SK-N-SH (cell line): ENCODE measurements at regions not wholly inside any gene's neighbourhood (a gene's known extent, or its start where the extent isn't known, plus 50 kb on each side); places are given as distances from the start of the nearest gene placed in this dataset.

Source experiments
- CTCF ChIA-PET: fragments of 300-600, 350-600 bp; formaldehyde crosslinking; extraction: SDS; loops from one replicate; lab custom pipeline; 2021; lab: Yijun Ruan, JAX
- POLR2A ChIA-PET: fragments of 350-600 bp; sonication (Branson Sonifier 250); formaldehyde crosslinking; extraction: SDS; loops from one replicate; lab custom pipeline; 2020; ENCODE audit warnings: antibody characterized with exemption, inconsistent platforms; lab: Yijun Ruan, JAX
- DNase-seq: peaks from one replicate; pipeline ENCODE4 v3.0.0; 2012
- H2AFZ ChIP-seq: fragments of 200-600 bp; sonication (generic); 2 replicates; pipeline ENCODE4 v1.8.1; 2016; ENCODE audit warnings: antibody characterized with exemption, mild to moderate bottlenecking, low read depth
- H3F3A ChIP-seq: fragments of 200-600 bp; sonication (generic); replicated peaks from 2 replicates; pipeline ENCODE3; 2016; ENCODE audit warnings: antibody characterized with exemption, mild to moderate bottlenecking; ENCODE audit not compliant: insufficient read depth
- H3K27ac ChIP-seq, 2 experiments: fragments of 200-500 bp in 1 of 2; fragments of 200-600 bp in 1 of 2; sonication (Bioruptor generic) in 1 of 2; sonication (generic), shearing (Covaris generic) in 1 of 2; 2 replicates each; pipeline versions ENCODE4 v1.5.1 to v1.6.1; 2014 to 2016; ENCODE audit warnings: low read depth in 2 of 2, inconsistent platforms in 1 of 2, low read length in 1 of 2, mild to moderate bottlenecking in 1 of 2, mixed read lengths in 1 of 2
- H3K27me3 ChIP-seq: fragments of 200-600 bp; sonication (generic), shearing (Covaris generic); 2 replicates; pipeline ENCODE4 v1.6.1; 2016; ENCODE audit warnings: mixed run types; ENCODE audit not compliant: insufficient read depth
- H3K36me3 ChIP-seq, 2 experiments: fragments of 200-500 bp in 1 of 2; fragments of 200-600 bp in 1 of 2; sonication (Bioruptor generic) in 1 of 2; sonication (generic) in 1 of 2; replicated peaks in 1 of 2; 2 replicates each; pipeline versions ENCODE3 to v1.5.1; 2014 to 2016; ENCODE audit warnings: low read length in 1 of 2, mild to moderate bottlenecking in 1 of 2; ENCODE audit not compliant: insufficient read depth in 2 of 2, control insufficient read depth in 1 of 2
- H3K4me1 ChIP-seq, 2 experiments: fragments of 200-500 bp in 1 of 2; fragments of 200-600 bp in 1 of 2; sonication (Bioruptor generic) in 1 of 2; sonication (generic), shearing (Covaris generic) in 1 of 2; 2 replicates each; pipeline versions ENCODE4 v1.5.1 to v1.6.1; 2014 to 2016; ENCODE audit warnings: low read depth in 1 of 2, low read length in 1 of 2, mixed run types in 1 of 2; ENCODE audit not compliant: insufficient read depth in 2 of 2, control insufficient read depth in 1 of 2
- H3K4me2 ChIP-seq: fragments of 200-600 bp; sonication (generic), shearing (Covaris generic); 2 replicates; pipeline ENCODE4 v1.6.1; 2017; ENCODE audit warnings: mixed run types
- H3K4me3 ChIP-seq, 2 experiments: fragments of 200-500 bp in 1 of 2; fragments of 200-600 bp in 1 of 2; sonication (Bioruptor generic) in 1 of 2; sonication (generic), shearing (Covaris generic) in 1 of 2; 2 replicates each; pipeline versions ENCODE4 v1.5.1 to v1.8.1; 2014 to 2016; ENCODE audit warnings: low read depth in 2 of 2, inconsistent platforms in 1 of 2, low read length in 1 of 2, mild to moderate bottlenecking in 1 of 2, mixed read lengths in 1 of 2, moderate library complexity in 1 of 2
- H3K79me2 ChIP-seq: fragments of 200-600 bp; sonication (generic); 2 replicates; pipeline ENCODE4 v1.8.1; 2017; ENCODE audit warnings: mild to moderate bottlenecking; ENCODE audit not compliant: insufficient read depth
- H3K9ac ChIP-seq: fragments of 200-600 bp; sonication (generic); 2 replicates; pipeline ENCODE4 v1.6.1; 2017; ENCODE audit warnings: mixed run types
- H3K9me2 ChIP-seq: fragments of 200-600 bp; sonication (generic); 2 replicates; pipeline ENCODE4 v1.6.1; 2017; ENCODE audit warnings: mixed run types
- H3K9me3 ChIP-seq: fragments of 200-600 bp; sonication (generic); 2 replicates; pipeline ENCODE4 v1.6.1; 2017; ENCODE audit warnings: mixed run types, mild to moderate bottlenecking, moderate library complexity
- H4K20me1 ChIP-seq: fragments of 200-600 bp; sonication (generic); 2 replicates; pipeline ENCODE4 v1.6.1; 2017; ENCODE audit warnings: mild to moderate bottlenecking, mixed run types; ENCODE audit not compliant: insufficient read depth
- CHD2 ChIP-seq: fragments of 150-350 bp; IDR thresholded peaks from 2 replicates; pipeline ENCODE4 v1.6.1; 2018; ENCODE audit warnings: low read length; ENCODE audit not compliant: partially characterized antibody
- CTCF ChIP-seq: fragments of 200-600 bp; sonication (generic); IDR thresholded peaks from 2 replicates; pipeline ENCODE4 v1.6.1; 2017; ENCODE audit warnings: antibody characterized with exemption, mild to moderate bottlenecking, moderate library complexity
- EP300 ChIP-seq, 2 experiments: IDR thresholded peaks; 2 replicates each; pipeline versions ENCODE4 v1.4.0 to v1.6.1; 2012; ENCODE audit warnings: borderline replicate concordance in 1 of 2, low read depth in 1 of 2, low read length in 1 of 2
- FOSL2 ChIP-seq: IDR thresholded peaks from 2 replicates; pipeline ENCODE4 v1.4.0; 2012; ENCODE audit warnings: low read depth, mild to moderate bottlenecking, moderate library complexity, borderline replicate concordance
- FOXJ3 ChIP-seq: sonication (generic); formaldehyde crosslinking; IDR thresholded peaks from 2 replicates; pipeline ENCODE4 v1.5.1; 2020; ENCODE audit warnings: mild to moderate bottlenecking, missing genetic modification reagents
- JUND ChIP-seq: IDR thresholded peaks from 2 replicates; pipeline ENCODE4 v1.4.0; 2012
- MEF2A ChIP-seq: IDR thresholded peaks from 2 replicates; pipeline ENCODE4 v1.4.0; 2012; ENCODE audit warnings: low read depth, borderline replicate concordance
- MXI1 ChIP-seq: IDR thresholded peaks from 2 replicates; pipeline ENCODE4 v1.6.1; 2012; ENCODE audit warnings: mild to moderate bottlenecking, low read depth, low read length, improper control_type of control experiment
- NRF1 ChIP-seq: IDR thresholded peaks from 2 replicates; pipeline ENCODE4 v1.6.1; 2012; ENCODE audit warnings: low read depth, mild to moderate bottlenecking, low read length
- RAD21 ChIP-seq: IDR thresholded peaks from 2 replicates; pipeline ENCODE4 v1.6.1; 2012; ENCODE audit warnings: mild to moderate bottlenecking, low read length
- REST ChIP-seq: IDR thresholded peaks from 2 replicates; pipeline ENCODE4 v1.6.1; 2012; ENCODE audit warnings: mild to moderate bottlenecking, low read depth, low read length, moderate library complexity
- RFX5 ChIP-seq: IDR thresholded peaks from 2 replicates; pipeline ENCODE4 v1.6.1; 2012; ENCODE audit warnings: mild to moderate bottlenecking, improper control_type of control experiment, low read length
- SIN3A ChIP-seq: IDR thresholded peaks from 2 replicates; pipeline ENCODE4 v1.6.1; 2012; ENCODE audit warnings: low read depth, mild to moderate bottlenecking, low read length, moderate library complexity, borderline replicate concordance
- TEAD4 ChIP-seq: IDR thresholded peaks from 2 replicates; pipeline ENCODE4 v1.4.0; 2012; ENCODE audit warnings: mild to moderate bottlenecking, borderline replicate concordance; ENCODE audit not compliant: insufficient read depth
- YY1 ChIP-seq: IDR thresholded peaks from 2 replicates; pipeline ENCODE4 v1.4.0; 2012; ENCODE audit warnings: low read depth, mild to moderate bottlenecking
- ZBTB33 ChIP-seq: IDR thresholded peaks from 2 replicates; pipeline ENCODE4 v1.4.0; 2012; ENCODE audit warnings: low read depth, borderline replicate concordance
- WGBS: methylation state at CpG from one replicate; pipeline ENCODE4 v1.1.6; 2017; ENCODE audit warnings: low lambda C conversion rate; 5-methylcytosine and 5-hydroxymethylcytosine counted together

GRCh38 chr10:112071596-112072133 is 111.9 kb downstream of the GPAM start:
- H3K9me2 ChIP-seq, result no peaks in the 10 kb centered on the region
- no peak overlapping the region for H3K4me2 ChIP-seq
- no peak overlapping the region for H3K4me3 ChIP-seq
- peaks cover 0 to 2% of the 10 kb centered on the region in 2 experiments; a peak in 2 of 4 replicates for H3K4me1 ChIP-seq
- H3F3A ChIP-seq, result no peaks in the 10 kb centered on the region
- H3K9ac ChIP-seq, result no peak overlapping the region
- no peaks in the 10 kb centered on the region for H3K79me2 ChIP-seq
- no peaks in the 10 kb centered on the region; the same call in 1 of the 2 replicates for H3K9me3 ChIP-seq
- no peak overlapping the region; a peak in 1 of 4 replicates for H3K27ac ChIP-seq
- CTCF ChIA-PET, result no interaction called here
- no peak for DNase-seq
- POLR2A ChIA-PET, result no interaction called here
- TF ChIP-seq MEF2A (no peak), TEAD4 (no peak), EP300 (IDR thresholded peaks at IDR 0.05; ENCODE audit: borderline replicate concordance in 1 of 2, low read depth in 1 of 2, low read length in 1 of 2) (no peak), FOXJ3 (CRISPR knock-in tag) (no peak), RFX5 (no peak), FOSL2 (no peak), ZBTB33 (no peak), MXI1 (no peak)
- H3K36me3 ChIP-seq, result no peaks in the 10 kb centered on the region
- H4K20me1 ChIP-seq, result no peaks in the 10 kb centered on the region
- no peak overlapping the region for H2AFZ ChIP-seq
- WGBS, result 28% methylated on average over 2 of the region's 2 CpGs
- H3K27me3 ChIP-seq, result no peaks in the 10 kb centered on the region

DNA sequence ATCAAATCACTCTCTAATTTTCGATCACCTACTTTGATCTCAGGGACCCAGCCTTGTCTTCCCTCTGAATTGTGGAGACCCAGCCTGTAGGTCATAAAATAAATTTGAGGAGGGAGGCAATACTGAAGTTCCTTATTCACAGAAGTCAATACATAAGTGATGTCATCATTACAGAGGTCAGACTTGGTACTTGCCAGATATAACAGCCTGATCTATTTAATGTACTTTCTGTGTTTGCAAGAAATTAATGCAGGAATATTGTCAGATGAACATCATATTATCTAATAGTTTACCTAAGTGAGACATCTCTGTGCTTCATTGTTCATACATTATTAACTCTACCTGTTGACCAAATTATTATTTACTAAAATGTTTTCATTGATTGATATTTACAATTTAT is 105.6 kb downstream of the GPAM start:
- no peaks in the 10 kb centered on the region for H3K27me3 ChIP-seq
- H3K27ac ChIP-seq, result no peak overlapping the region
- no peaks in the 10 kb centered on the region for H3K9me2 ChIP-seq
- no peak overlapping the region for H3K9ac ChIP-seq
- no peak for DNase-seq
- WGBS, result 18% methylated on average over 1 of the region's 1 CpG
- no peak overlapping the region for H3K4me3 ChIP-seq
- no peaks in the 10 kb centered on the region for H3K79me2 ChIP-seq
- no peak for TF ChIP-seq CHD2
- TF ChIP-seq NRF1, result no peak
- TF ChIP-seq EP300 (IDR thresholded peaks at IDR 0.05; ENCODE audit: borderline replicate concordance in 1 of 2, low read depth in 1 of 2, low read length in 1 of 2), result no peak
- TF ChIP-seq RAD21, result no peak
- no peak for TF ChIP-seq REST
- no peak for TF ChIP-seq SIN3A
- no peak for TF ChIP-seq JUND
- no peak for TF ChIP-seq YY1
- TF ChIP-seq CTCF, result no peak
- CTCF ChIA-PET, result interaction anchor here (1.4 kb wide), 1 partner anchor 59 kb away, joined by 3 read pairs; no protein-coding TSS in a partner anchor
- POLR2A ChIA-PET, result no interaction called here
- no peak overlapping the region for H3K4me2 ChIP-seq
- no peaks in the 10 kb centered on the region for H3K36me3 ChIP-seq
- H3K9me3 ChIP-seq, result no peaks in the 10 kb centered on the region; the same call in 1 of the 2 replicates
- no peaks in the 10 kb centered on the region for H4K20me1 ChIP-seq
- H3F3A ChIP-seq, result no peaks in the 10 kb centered on the region
- H3K4me1 ChIP-seq, result peaks cover 0 to 12% of the 10 kb centered on the region in 2 experiments; a peak in 2 of 4 replicates
- no peak overlapping the region for H2AFZ ChIP-seq
